ENCODE measurements at regions not wholly inside any gene's neighbourhood (a gene's known extent, or its start where the extent isn't known, plus 50 kb on each side); places are given as distances from the start of the nearest gene placed in this dataset.

- no peak for TF ChIP-seq CTCF (conservative IDR thresholded peaks at IDR 0.05)
- TF ChIP-seq EZH2 (IDR thresholded peaks at IDR 0.05; ENCODE audit: low read depth) = no peak
These were observed 1525.3 kb upstream of the TMEM132C start for GRCh38 chr12:126741536-126742240.
